AG04449 (cell line): ENCODE measurements at regions not wholly inside any gene's neighbourhood (a gene's known extent, or its start where the extent isn't known, plus 50 kb on each side); places are given as distances from the start of the nearest gene placed in this dataset.
"Not testable (repeated sequence)": the region's sequence is repeated elsewhere in the genome, so short reads cannot be mapped to it uniquely, and the experiment has no call there.

Source experiments
- CTCF ChIA-PET: fragments of 350-600 bp; formaldehyde crosslinking; extraction: SDS; loops from one replicate; lab custom pipeline; 2021; ENCODE audit warnings: antibody characterized with exemption; lab: Yijun Ruan, JAX
- POLR2A ChIA-PET: fragments of 400-600, 350-600 bp; formaldehyde crosslinking; extraction: SDS; loops from one replicate; lab custom pipeline; 2020; ENCODE audit warnings: antibody characterized with exemption, inconsistent platforms; lab: Yijun Ruan, JAX
- DNase-seq: peaks from one replicate; pipeline ENCODE4 v3.0.0-alpha.2; 2010; ENCODE audit warnings: low read depth, low spot score
- H3K4me3 ChIP-seq: 2 replicates; pipeline ENCODE4 v1.5.1; 2011; ENCODE audit warnings: low read depth, mild to moderate bottlenecking, control low read depth, low read length
- TF ChIP-seq, protein P1 (sequence below): IDR thresholded peaks from one replicate; pipeline ENCODE4 v1.5.1; 2011; ENCODE audit warnings: mild to moderate bottlenecking, moderate library complexity, low read length, control low read depth, inconsistent platforms; ENCODE audit not compliant: insufficient read depth; ENCODE audit errors: missing control alignments

- no peak for DNase-seq
- TF ChIP-seq, protein P1, sequence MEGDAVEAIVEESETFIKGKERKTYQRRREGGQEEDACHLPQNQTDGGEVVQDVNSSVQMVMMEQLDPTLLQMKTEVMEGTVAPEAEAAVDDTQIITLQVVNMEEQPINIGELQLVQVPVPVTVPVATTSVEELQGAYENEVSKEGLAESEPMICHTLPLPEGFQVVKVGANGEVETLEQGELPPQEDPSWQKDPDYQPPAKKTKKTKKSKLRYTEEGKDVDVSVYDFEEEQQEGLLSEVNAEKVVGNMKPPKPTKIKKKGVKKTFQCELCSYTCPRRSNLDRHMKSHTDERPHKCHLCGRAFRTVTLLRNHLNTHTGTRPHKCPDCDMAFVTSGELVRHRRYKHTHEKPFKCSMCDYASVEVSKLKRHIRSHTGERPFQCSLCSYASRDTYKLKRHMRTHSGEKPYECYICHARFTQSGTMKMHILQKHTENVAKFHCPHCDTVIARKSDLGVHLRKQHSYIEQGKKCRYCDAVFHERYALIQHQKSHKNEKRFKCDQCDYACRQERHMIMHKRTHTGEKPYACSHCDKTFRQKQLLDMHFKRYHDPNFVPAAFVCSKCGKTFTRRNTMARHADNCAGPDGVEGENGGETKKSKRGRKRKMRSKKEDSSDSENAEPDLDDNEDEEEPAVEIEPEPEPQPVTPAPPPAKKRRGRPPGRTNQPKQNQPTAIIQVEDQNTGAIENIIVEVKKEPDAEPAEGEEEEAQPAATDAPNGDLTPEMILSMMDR = no peak
- ChIA-PET POLR2A (no interaction called here), CTCF (no interaction called here)
- no peak overlapping the region for H3K4me3 ChIP-seq
These were observed 247.8 kb upstream of the SMIM30 start for GRCh38 chr7:113366122-113366521.

DNA sequence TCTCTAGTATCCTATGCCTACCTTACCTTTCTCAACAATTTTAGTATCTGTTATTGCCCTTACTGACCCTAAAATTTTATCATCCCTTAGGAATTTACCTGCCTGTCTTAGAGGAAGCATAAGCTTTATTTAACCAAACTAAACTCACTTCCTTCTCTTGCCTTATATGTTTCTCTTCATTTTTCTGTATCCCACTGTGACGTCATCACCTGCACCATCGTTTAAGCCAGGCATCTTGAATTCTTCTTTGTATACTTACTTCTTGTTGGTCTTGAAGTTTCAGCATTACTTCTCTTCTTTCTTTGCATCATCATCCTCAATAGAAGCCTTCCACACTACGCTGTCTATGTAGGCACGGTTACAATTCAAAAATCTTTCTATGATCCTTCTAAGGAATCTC is 231.0 kb upstream of the SMIM30 start:
- CTCF ChIA-PET = interaction anchor here (1.4 kb wide), 1 partner anchor 190 kb away, joined by 4 read pairs; no protein-coding TSS in a partner anchor
- no peak overlapping the region for H3K4me3 ChIP-seq
- POLR2A ChIA-PET = no interaction called here
- no peak for DNase-seq
- TF ChIP-seq, protein P1 = no peak

DNA sequence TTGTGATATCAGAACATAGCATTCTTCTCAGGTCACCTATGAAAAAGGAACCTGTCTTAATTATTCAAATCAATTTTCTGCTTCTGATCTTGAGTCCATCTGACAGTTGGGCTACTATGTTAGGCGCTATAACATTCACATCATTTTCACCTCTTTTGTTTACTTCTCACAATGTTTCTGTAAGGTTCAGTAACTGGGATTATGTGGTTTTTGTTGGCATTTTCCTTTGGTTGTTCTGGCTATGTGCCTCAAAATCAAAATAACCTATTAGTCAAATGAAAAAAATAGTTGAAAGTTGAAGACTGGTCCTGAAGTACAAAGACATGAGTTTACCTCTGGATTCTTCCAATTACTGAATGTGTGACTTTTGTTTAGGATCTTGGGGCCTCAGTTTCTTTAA is 221.3 kb upstream of the SMIM30 start:
- H3K4me3 ChIP-seq = no peak overlapping the region
- DNase-seq = no peak
- TF ChIP-seq, protein P1 = no peak
- POLR2A ChIA-PET = no interaction called here
- CTCF ChIA-PET = no interaction called here

- H3K4me3 ChIP-seq = no peak overlapping the region
- ChIA-PET POLR2A (no interaction called here), CTCF (no interaction called here)
- TF ChIP-seq, protein P1 = no peak
- DNase-seq = no peak
These were observed 219.8 kb upstream of the SMIM30 start for GRCh38 chr7:113338071-113338696.

DNA sequence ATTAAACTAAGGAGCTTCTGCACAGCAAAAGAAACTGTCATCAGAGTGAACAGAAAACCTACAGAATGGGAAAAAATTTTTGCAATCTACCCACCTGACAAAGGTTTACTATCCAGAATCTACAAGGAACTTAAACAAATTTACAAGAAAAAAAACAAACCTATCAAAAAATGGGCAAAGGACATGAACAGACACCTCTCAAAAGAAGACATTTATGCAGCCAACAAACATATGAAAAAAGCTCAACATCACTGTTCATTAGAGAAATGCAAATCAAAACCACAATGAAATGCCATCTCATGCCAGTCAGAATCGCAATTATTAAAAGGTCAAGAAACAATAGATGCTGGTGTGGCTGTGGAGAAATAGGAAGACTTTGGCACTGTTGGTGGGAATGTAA is 218.5 kb upstream of the SMIM30 start:
- DNase-seq, H3K4me3 ChIP-seq, CTCF ChIA-PET, POLR2A ChIA-PET: not testable (repeated sequence)

DNA sequence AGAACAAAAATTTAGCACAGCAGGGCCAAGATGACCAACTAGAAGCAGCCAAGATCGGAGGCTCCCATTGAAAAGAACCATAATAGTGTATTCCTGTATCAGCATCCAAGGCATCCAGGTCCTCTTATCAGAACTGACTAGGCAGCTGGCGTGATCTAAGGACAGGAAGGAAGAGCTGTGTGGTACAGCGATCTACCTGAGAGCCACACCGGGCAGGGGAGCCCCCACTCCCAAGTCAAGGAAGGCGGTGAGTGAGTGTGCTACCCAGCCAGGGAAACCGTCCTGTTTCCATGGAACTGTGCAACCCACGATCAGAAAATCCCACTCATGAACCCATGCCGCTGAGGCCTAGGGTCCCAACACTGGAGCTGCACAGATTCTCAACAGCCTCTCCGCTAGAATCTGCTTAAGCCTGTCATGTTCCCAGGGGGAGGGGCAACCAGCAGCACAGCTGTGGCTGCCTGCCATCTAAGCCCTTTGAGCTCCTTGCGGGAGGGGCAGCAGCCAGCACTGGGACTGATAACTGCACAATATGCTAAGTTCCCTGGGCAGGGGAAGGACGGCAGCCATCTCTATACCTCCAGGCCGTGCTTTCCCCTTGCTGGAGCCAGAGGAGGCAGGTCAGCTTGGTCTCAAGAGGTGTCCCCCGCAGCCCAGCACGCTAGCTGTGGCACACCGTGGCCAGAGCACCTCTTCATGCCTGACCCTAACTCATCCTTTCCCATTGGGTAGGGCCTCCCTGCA is 213.0 kb upstream of the SMIM30 start:
- POLR2A ChIA-PET = no interaction called here
- H3K4me3 ChIP-seq = no peak overlapping the region
- CTCF ChIA-PET = no interaction called here
- TF ChIP-seq, protein P1 = no peak
- DNase-seq = no peak
